ENCODE measurements at regions not wholly inside any gene's neighbourhood (a gene's known extent, or its start where the extent isn't known, plus 50 kb on each side); places are given as distances from the start of the nearest gene placed in this dataset.

GRCh38 chr14:86404425-86404824 lies 874.5 kb downstream of the FLRT2 start:
- Histone ChIP-seq H3K79me2 (ENCODE audit: insufficient read depth, low read length) (no peaks in the 10 kb centered on the region), H3K27me3 (ENCODE audit: insufficient read depth, low read length, poor library complexity) (no peaks in the 10 kb centered on the region), H4K20me1 (ENCODE audit: insufficient read depth, low read length) (no peaks in the 10 kb centered on the region), H3K4me1 (ENCODE audit: insufficient read depth, low read length) (no peaks in the 10 kb centered on the region), H3K4me2 (ENCODE audit: insufficient read depth, low read length) (no peak overlapping the region), H3K4me3 (ENCODE audit: low read depth in 1 of 2, low read length in 2 of 2) (no peak overlapping the region), H3K9ac (ENCODE audit: low read depth, low read length) (no peak overlapping the region), H3K9me3 (ENCODE audit: insufficient read depth, low read length, severe bottlenecking) (no peaks in the 10 kb centered on the region), H2AFZ (ENCODE audit: low read depth, low read length) (no peak overlapping the region), H3K36me3 (ENCODE audit: insufficient read depth, low read length) (no peaks in the 10 kb centered on the region), H3K27ac (ENCODE audit: low read length) (no peak overlapping the region)
- ATAC-seq (ENCODE audit: insufficient read depth, low read depth): no peak
- no peak for DNase-seq
- TF ChIP-seq CTCF (IDR thresholded peaks at IDR 0.05; ENCODE audit: borderline replicate concordance, extremely low read depth, low read length, poor library complexity, severe bottlenecking) (no peak), EZH2 (IDR thresholded peaks at IDR 0.05; ENCODE audit: borderline replicate concordance, low read depth, low read length, severe bottlenecking) (no peak)

- H3K4me2 ChIP-seq (ENCODE audit: insufficient read depth, low read length): no peak overlapping the region
- no peak overlapping the region for H2AFZ ChIP-seq (ENCODE audit: low read depth, low read length)
- H3K79me2 ChIP-seq (ENCODE audit: insufficient read depth, low read length): no peaks in the 10 kb centered on the region
- TF ChIP-seq CTCF (IDR thresholded peaks at IDR 0.05; ENCODE audit: borderline replicate concordance, extremely low read depth, low read length, poor library complexity, severe bottlenecking) (no peak), EZH2 (IDR thresholded peaks at IDR 0.05; ENCODE audit: borderline replicate concordance, low read depth, low read length, severe bottlenecking) (no peak)
- H3K36me3 ChIP-seq (ENCODE audit: insufficient read depth, low read length): no peaks in the 10 kb centered on the region
- H3K4me1 ChIP-seq (ENCODE audit: insufficient read depth, low read length): no peaks in the 10 kb centered on the region
- no peaks in the 10 kb centered on the region for H3K27me3 ChIP-seq (ENCODE audit: insufficient read depth, low read length, poor library complexity)
- no peak for ATAC-seq (ENCODE audit: insufficient read depth, low read depth)
- no peak overlapping the region for H3K9ac ChIP-seq (ENCODE audit: low read depth, low read length)
- no peaks in the 10 kb centered on the region for H3K9me3 ChIP-seq (ENCODE audit: insufficient read depth, low read length, severe bottlenecking)
- DNase-seq: no peak
- no peak overlapping the region for H3K4me3 ChIP-seq (ENCODE audit: low read depth in 1 of 2, low read length in 2 of 2)
- H3K27ac ChIP-seq (ENCODE audit: low read length): no peak overlapping the region
- H4K20me1 ChIP-seq (ENCODE audit: insufficient read depth, low read length): no peaks in the 10 kb centered on the region
Measured at GRCh38 chr14:86402545-86402944, 872.6 kb downstream of the FLRT2 start.

GRCh38 chr14:86391085-86391484 lies 861.1 kb downstream of the FLRT2 start:
- Histone ChIP-seq H3K36me3 (ENCODE audit: insufficient read depth, low read length) (peaks cover 5% of the 10 kb centered on the region; the same call in 1 of the 2 replicates), H3K79me2 (ENCODE audit: insufficient read depth, low read length) (no peaks in the 10 kb centered on the region), H3K27me3 (ENCODE audit: insufficient read depth, low read length, poor library complexity) (no peaks in the 10 kb centered on the region), H4K20me1 (ENCODE audit: insufficient read depth, low read length) (no peaks in the 10 kb centered on the region), H3K9ac (ENCODE audit: low read depth, low read length) (no peak overlapping the region), H2AFZ (ENCODE audit: low read depth, low read length) (no peak overlapping the region), H3K9me3 (ENCODE audit: insufficient read depth, low read length, severe bottlenecking) (peaks cover 19% of the 10 kb centered on the region), H3K4me2 (ENCODE audit: insufficient read depth, low read length) (no peak overlapping the region), H3K4me3 (ENCODE audit: low read depth in 1 of 2, low read length in 2 of 2) (no peak overlapping the region), H3K4me1 (ENCODE audit: insufficient read depth, low read length) (no peaks in the 10 kb centered on the region), H3K27ac (ENCODE audit: low read length) (no peak overlapping the region)
- DNase-seq: no peak
- no peak for TF ChIP-seq EZH2 (IDR thresholded peaks at IDR 0.05; ENCODE audit: borderline replicate concordance, low read depth, low read length, severe bottlenecking)
- no peak for TF ChIP-seq CTCF (IDR thresholded peaks at IDR 0.05; ENCODE audit: borderline replicate concordance, extremely low read depth, low read length, poor library complexity, severe bottlenecking)
- ATAC-seq (ENCODE audit: insufficient read depth, low read depth): no peak

- Histone ChIP-seq H4K20me1 (ENCODE audit: insufficient read depth, low read length) (no peaks in the 10 kb centered on the region), H3K27ac (ENCODE audit: low read length) (no peak overlapping the region), H3K9ac (ENCODE audit: low read depth, low read length) (no peak overlapping the region), H3K4me3 (ENCODE audit: low read depth in 1 of 2, low read length in 2 of 2) (no peak overlapping the region), H3K79me2 (ENCODE audit: insufficient read depth, low read length) (no peaks in the 10 kb centered on the region), H3K9me3 (ENCODE audit: insufficient read depth, low read length, severe bottlenecking) (peaks cover 19% of the 10 kb centered on the region), H3K36me3 (ENCODE audit: insufficient read depth, low read length) (peaks cover 5% of the 10 kb centered on the region; the same call in 1 of the 2 replicates), H2AFZ (ENCODE audit: low read depth, low read length) (no peak overlapping the region), H3K4me2 (ENCODE audit: insufficient read depth, low read length) (no peak overlapping the region), H3K4me1 (ENCODE audit: insufficient read depth, low read length) (no peaks in the 10 kb centered on the region), H3K27me3 (ENCODE audit: insufficient read depth, low read length, poor library complexity) (no peaks in the 10 kb centered on the region)
- ATAC-seq (ENCODE audit: insufficient read depth, low read depth) (no peak), DNase-seq (no peak)
- TF ChIP-seq EZH2 (IDR thresholded peaks at IDR 0.05; ENCODE audit: borderline replicate concordance, low read depth, low read length, severe bottlenecking) (no peak), CTCF (IDR thresholded peaks at IDR 0.05; ENCODE audit: borderline replicate concordance, extremely low read depth, low read length, poor library complexity, severe bottlenecking) (no peak)
Measured at GRCh38 chr14:86388216-86388615, 858.3 kb downstream of the FLRT2 start.
